Neural progenitor cell (in vitro differentiated cells): ENCODE measurements at regions not wholly inside any gene's neighbourhood (a gene's known extent, or its start where the extent isn't known, plus 50 kb on each side); places are given as distances from the start of the nearest gene placed in this dataset.

Experiments
- DNase-seq: peaks from one replicate; pipeline ENCODE4 v3.0.0-alpha.2; 2016; ENCODE audit warnings: low spot score
- H2AFZ ChIP-seq: fragments of 200-600 bp; sonication (generic); replicated peaks from 2 replicates; pipeline ENCODE4 v1.6.1; 2016; ENCODE audit warnings: antibody characterized with exemption
- H3F3A ChIP-seq: fragments of 200-600 bp; sonication (generic); 2 replicates; pipeline ENCODE4 v1.6.1; 2016; ENCODE audit warnings: antibody characterized with exemption, low read depth
- H3K27ac ChIP-seq: fragments of 200-600 bp; sonication (generic); 2 replicates; pipeline ENCODE4 v1.5.1; 2016; ENCODE audit warnings: mild to moderate bottlenecking
- H3K27me3 ChIP-seq: fragments of 200-600 bp; sonication (generic); 2 replicates; pipeline ENCODE4 v1.6.1; 2016; ENCODE audit warnings: mild to moderate bottlenecking, moderate library complexity
- H3K36me3 ChIP-seq: fragments of 200-600 bp; sonication (generic); 2 replicates; pipeline ENCODE4 v1.5.1; 2016
- H3K4me1 ChIP-seq: fragments of 200-600 bp; sonication (generic); 2 replicates; pipeline ENCODE4 v1.6.1; 2016; ENCODE audit warnings: mixed run types
- H3K4me2 ChIP-seq: fragments of 200-600 bp; sonication (generic); 2 replicates; pipeline ENCODE4 v1.6.1; 2016
- H3K4me3 ChIP-seq: fragments of 200-600 bp; sonication (generic); 2 replicates; pipeline ENCODE4 v1.5.1; 2016
- H3K79me2 ChIP-seq: fragments of 200-600 bp; sonication (generic); 2 replicates; pipeline ENCODE4 v1.6.1; 2016; ENCODE audit warnings: low read depth
- H3K9ac ChIP-seq: fragments of 200-600 bp; sonication (generic); 2 replicates; pipeline ENCODE4 v1.6.1; 2016
- H3K9me3 ChIP-seq: fragments of 200-600 bp; sonication (generic); 2 replicates; pipeline ENCODE4 v1.5.1; 2016; ENCODE audit warnings: low read depth
- H4K20me1 ChIP-seq: fragments of 200-600 bp; sonication (generic); 2 replicates; pipeline ENCODE4 v1.6.1; 2016; ENCODE audit warnings: low read depth
- H3K27ac Mint-ChIP-seq: 3 replicates; pipeline ENCODE4 v1.8.0; 2021; ENCODE audit warnings: mixed read lengths
- H3K27me3 Mint-ChIP-seq: 2 replicates; pipeline ENCODE4 v1.8.0; 2022; ENCODE audit warnings: low read depth, mild to moderate bottlenecking, inconsistent platforms, moderate library complexity, mixed read lengths; ENCODE audit not compliant: insufficient read depth
- H3K36me3 Mint-ChIP-seq: 3 replicates; pipeline ENCODE4 v1.8.0; 2021; ENCODE audit warnings: mixed read lengths
- H3K4me1 Mint-ChIP-seq: 3 replicates; pipeline ENCODE4 v1.8.0; 2021; ENCODE audit warnings: mixed read lengths
- H3K4me3 Mint-ChIP-seq: 3 replicates; pipeline ENCODE4 v1.8.0; 2021; ENCODE audit warnings: mild to moderate bottlenecking, moderate library complexity, mixed read lengths
- H3K9me3 Mint-ChIP-seq: 3 replicates; pipeline ENCODE4 v1.8.0; 2020; ENCODE audit warnings: mixed read lengths
- CTCF ChIP-seq: fragments of 200-600 bp; sonication (generic); IDR thresholded peaks from 2 replicates; pipeline ENCODE4 v1.5.1; 2017; ENCODE audit warnings: antibody characterized with exemption, mild to moderate bottlenecking
- EZH2 ChIP-seq: fragments of 200-600 bp; sonication (generic); IDR thresholded peaks from 2 replicates; pipeline ENCODE4 v1.6.1; 2017; ENCODE audit warnings: antibody characterized with exemption, mild to moderate bottlenecking, moderate library complexity
- EZH2phosphoT487 ChIP-seq: fragments of 200-600 bp; sonication (generic); IDR thresholded peaks from 2 replicates; pipeline ENCODE4 v1.6.1; 2017; ENCODE audit warnings: antibody characterized with exemption

GRCh38 chr4:188452097-188452496 lies 312.9 kb downstream of the TRIML1 start:
- H2AFZ ChIP-seq, result peak overlapping the region; percentile 22
- H3K4me3 ChIP-seq, result no peak overlapping the region
- H3K9ac ChIP-seq, result no peak overlapping the region
- peak overlapping the region; percentile 59 for H3K4me2 ChIP-seq
- H3K27me3 Mint-ChIP-seq, result no peaks in the 10 kb centered on the region
- peak; percentile 72 for DNase-seq
- no peak overlapping the region for H3K4me3 Mint-ChIP-seq
- peak overlapping the region; percentile 89 for H3K27ac ChIP-seq
- H3K9me3 ChIP-seq, result no peaks in the 10 kb centered on the region
- H3K27me3 ChIP-seq, result no peaks in the 10 kb centered on the region
- no peaks in the 10 kb centered on the region for H3K9me3 Mint-ChIP-seq
- H3K4me1 ChIP-seq, result peaks cover 54% of the 10 kb centered on the region
- TF ChIP-seq EZH2phosphoT487 (no peak), CTCF (no peak), EZH2 (no peak)
- H3K27ac Mint-ChIP-seq, result peak overlapping the region; percentile 58
- H4K20me1 ChIP-seq, result no peaks in the 10 kb centered on the region
- H3F3A ChIP-seq, result peaks cover 37% of the 10 kb centered on the region
- H3K36me3 Mint-ChIP-seq, result no peaks in the 10 kb centered on the region
- H3K36me3 ChIP-seq, result no peaks in the 10 kb centered on the region
- H3K4me1 Mint-ChIP-seq, result peaks cover 40% of the 10 kb centered on the region
- H3K79me2 ChIP-seq, result no peaks in the 10 kb centered on the region

- H3K27ac ChIP-seq, result peak overlapping the region; percentile 72
- DNase-seq, result peak; percentile 58
Measured at GRCh38 chr4:188454575-188454974, 315.3 kb downstream of the TRIML1 start.

DNA sequence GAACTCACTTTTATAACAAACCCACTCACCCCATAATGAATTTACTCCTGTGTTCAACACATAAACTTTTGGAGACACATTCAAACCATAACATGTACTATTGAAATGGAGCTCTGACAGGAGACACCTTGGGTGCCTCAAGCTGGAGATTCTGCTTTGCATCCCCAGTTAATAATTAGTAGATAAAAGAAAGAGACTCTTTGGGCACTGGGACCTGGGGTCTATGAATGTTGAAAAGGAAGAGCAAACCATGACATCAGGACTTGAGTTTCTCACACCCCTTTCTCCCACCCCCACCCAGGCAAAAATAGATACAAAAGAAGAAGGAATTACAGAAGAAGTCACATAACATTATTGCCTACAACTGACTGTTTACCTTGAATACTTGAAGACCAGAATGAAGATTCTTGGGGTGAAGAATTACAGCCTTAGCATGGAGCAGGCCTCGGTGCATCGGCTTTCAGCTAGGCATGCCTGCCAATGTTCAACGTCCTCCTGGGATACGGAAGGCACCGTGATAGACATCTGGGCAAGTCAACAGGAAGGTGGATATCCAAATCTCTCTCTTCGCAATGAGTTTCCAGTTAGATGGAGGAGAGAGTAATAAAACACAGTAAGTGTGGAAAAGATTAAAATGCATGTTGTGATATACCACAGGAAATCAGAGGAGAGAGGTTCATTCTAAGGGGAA lies 316.0 kb downstream of the TRIML1 start:
- Histone ChIP-seq H3K4me3 (no peak overlapping the region), H3K4me2 (no peak overlapping the region), H3F3A (peaks cover 31% of the 10 kb centered on the region), H3K27ac (peak overlapping the region; percentile 72), H3K9me3 (no peaks in the 10 kb centered on the region), H3K36me3 (no peaks in the 10 kb centered on the region), H3K4me1 (peaks cover 48% of the 10 kb centered on the region), H3K9ac (no peak overlapping the region), H4K20me1 (no peaks in the 10 kb centered on the region), H2AFZ (peak overlapping the region; percentile 92), H3K79me2 (no peaks in the 10 kb centered on the region), H3K27me3 (no peaks in the 10 kb centered on the region)
- Mint-ChIP-seq H3K36me3 (no peaks in the 10 kb centered on the region), H3K9me3 (peaks cover 5% of the 10 kb centered on the region), H3K4me1 (peaks cover 39% of the 10 kb centered on the region), H3K4me3 (no peak overlapping the region), H3K27ac (peak overlapping the region; percentile 73), H3K27me3 (peaks cover 5% of the 10 kb centered on the region)
- TF ChIP-seq CTCF, result no peak
- no peak for TF ChIP-seq EZH2
- no peak for TF ChIP-seq EZH2phosphoT487
- no peak for DNase-seq

More at GRCh38 chr4:188454575-188454974, 315.3 kb downstream of the TRIML1 start:
- no peak for TF ChIP-seq EZH2phosphoT487
- TF ChIP-seq CTCF, result no peak
- no peak for TF ChIP-seq EZH2
- Mint-ChIP-seq H3K27me3 (peaks cover 5% of the 10 kb centered on the region), H3K9me3 (peaks cover 5% of the 10 kb centered on the region), H3K27ac (peak overlapping the region; percentile 73), H3K4me1 (peaks cover 40% of the 10 kb centered on the region), H3K4me3 (no peak overlapping the region), H3K36me3 (no peaks in the 10 kb centered on the region)
- no peak overlapping the region for H3K9ac ChIP-seq
- H3K4me3 ChIP-seq, result no peak overlapping the region
- no peaks in the 10 kb centered on the region for H3K9me3 ChIP-seq
- peaks cover 53% of the 10 kb centered on the region for H3K4me1 ChIP-seq
- no peaks in the 10 kb centered on the region for H4K20me1 ChIP-seq
- H3K36me3 ChIP-seq, result no peaks in the 10 kb centered on the region
- H2AFZ ChIP-seq, result peak overlapping the region; percentile 92
- no peak overlapping the region for H3K4me2 ChIP-seq
- H3K27me3 ChIP-seq, result no peaks in the 10 kb centered on the region
- no peaks in the 10 kb centered on the region for H3K79me2 ChIP-seq
- H3F3A ChIP-seq, result peaks cover 35% of the 10 kb centered on the region
